NCI-H2227 (cell line): ENCODE measurements at regions not wholly inside any gene's neighbourhood (a gene's known extent, or its start where the extent isn't known, plus 50 kb on each side); places are given as distances from the start of the nearest gene placed in this dataset.
"Not testable (repeated sequence)": the region's sequence is repeated elsewhere in the genome, so short reads cannot be mapped to it uniquely, and the experiment has no call there.

ENCODE experiments used
- DNase-seq: peaks from one replicate; lab custom pipeline; 2025; ENCODE audit not compliant: unreplicated experiment; lab: John Stamatoyannopoulos, UW

DNA sequence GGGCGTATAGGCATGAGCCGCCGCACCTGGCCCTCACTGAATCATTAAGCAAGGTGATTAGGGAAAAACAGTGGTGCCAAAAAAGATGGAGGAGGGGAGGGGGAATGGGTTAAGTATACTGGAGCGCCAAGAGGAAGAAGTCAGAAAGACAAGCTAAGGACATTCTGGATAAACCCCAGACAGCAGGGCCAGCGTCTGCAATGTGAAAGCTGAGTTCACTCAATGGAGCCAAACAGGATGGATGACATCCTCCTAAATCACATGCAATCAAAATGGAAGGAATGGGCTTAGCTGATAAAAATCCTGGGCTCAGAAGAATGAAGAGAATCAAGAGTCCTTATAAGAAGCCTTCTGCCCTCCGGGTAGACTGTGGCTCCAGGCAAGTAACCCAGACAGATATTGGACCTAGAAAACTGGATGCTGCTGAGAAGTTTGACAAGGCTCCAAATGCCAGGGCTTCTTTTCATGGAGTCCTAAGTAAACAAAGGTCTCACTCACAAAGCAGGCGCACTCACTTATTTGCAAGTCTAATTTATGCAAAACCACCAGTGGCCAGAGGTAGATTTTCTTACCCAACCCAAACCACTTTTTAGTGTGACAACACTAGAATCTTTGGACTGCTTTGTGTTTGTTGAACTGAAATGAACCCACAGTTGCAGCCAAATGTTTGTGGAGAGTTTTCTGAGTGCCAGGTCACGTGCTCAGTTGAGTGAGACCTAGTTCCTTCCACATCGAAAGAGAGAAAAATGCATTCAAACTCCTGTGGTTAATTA lies 519.1 kb upstream of the AUTS2 start:
- DNase-seq, result no peak

DNA sequence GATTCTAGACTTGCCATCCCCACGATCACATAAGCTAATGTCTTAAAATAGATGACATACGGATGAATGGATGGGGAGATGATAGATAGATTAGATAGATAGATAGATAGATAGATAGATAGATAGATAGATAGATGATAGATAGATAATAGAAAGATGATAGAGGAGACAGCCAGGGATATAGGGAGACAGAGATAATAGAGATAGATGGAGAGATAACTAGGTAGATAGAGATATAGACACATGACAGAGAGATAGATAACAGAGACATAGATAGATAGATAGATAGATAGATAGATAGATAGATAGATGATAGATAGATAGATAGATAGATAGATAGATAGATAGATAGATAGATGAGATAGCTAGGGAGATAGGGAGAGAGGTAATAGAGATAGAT lies 511.0 kb upstream of the AUTS2 start:
- DNase-seq, result not testable (repeated sequence)

DNA sequence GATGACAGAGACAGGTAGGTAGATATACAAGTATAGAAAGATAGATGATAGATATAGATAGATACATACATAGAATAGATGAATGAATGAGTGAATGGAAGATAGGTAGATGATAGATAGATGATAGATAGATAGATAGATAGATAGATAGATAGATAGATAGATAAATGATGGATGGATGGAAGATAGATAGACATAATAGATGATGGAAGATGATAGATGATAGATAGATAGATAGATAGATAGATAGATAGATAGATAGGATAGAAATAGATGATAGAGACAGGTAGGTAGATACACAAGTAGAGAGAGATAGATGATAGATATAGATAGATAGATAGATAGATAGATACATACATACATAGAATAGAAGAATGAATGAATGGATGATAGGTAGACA lies 510.1 kb upstream of the AUTS2 start:
- DNase-seq, result no peak

DNA sequence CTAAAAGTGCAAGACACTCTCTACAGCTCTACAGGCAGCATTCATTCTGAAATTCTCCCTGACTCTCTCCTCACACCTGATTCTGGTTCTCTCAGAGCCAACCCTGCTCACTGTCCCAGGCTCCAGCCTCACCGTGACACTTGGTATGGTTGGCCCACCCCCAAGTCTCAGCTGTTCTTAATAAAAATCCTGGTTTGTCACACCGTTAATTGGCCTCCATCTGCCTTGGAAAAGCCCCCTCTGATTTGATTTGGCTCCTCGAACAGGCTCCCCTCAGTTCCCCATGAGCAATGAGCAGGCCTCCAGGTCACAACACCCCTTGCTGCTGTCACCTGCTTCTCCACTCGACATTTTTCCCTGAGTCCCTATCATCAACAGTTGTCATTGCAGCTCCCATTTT lies 507.3 kb upstream of the AUTS2 start:
- no peak for DNase-seq

DNA sequence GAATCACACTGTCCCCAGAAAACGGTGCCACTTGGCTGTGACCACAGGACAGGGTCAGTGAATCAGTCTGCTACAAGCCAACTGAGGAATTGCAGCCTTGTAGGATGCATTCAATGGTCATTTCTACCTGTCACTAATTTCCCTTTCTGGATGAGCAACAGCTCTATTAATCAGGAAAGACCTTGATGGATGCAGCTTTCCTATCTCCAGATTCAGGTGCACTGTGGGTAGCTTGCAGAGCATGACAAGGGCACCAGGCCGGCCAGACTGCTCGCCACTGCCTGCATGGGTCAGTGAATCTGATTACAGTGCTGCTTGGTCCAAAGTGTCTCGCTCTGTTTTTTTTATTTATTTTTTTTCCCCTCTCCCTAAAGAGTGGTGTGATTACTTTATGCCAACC lies 506.8 kb upstream of the AUTS2 start:
- DNase-seq, result no peak

DNA sequence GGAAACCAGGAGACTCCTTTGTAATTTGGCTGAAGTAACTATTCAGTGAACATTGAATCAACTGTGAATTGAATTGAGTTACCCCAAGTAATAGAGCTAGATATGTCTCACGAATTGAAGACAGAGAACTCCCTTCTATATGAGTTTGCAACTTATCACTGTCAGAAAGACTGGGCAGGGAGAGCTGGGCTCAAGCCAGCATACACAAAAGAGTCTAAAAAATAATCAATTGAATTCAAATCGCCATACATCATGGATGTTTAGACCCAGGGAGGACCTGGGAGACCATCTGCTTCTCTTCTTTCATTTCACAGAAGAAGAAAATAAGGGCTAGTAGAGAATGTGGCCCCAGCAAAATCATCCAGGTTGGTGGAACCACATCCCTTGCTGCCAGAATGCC lies 503.1 kb upstream of the AUTS2 start:
- DNase-seq, result no peak

DNA sequence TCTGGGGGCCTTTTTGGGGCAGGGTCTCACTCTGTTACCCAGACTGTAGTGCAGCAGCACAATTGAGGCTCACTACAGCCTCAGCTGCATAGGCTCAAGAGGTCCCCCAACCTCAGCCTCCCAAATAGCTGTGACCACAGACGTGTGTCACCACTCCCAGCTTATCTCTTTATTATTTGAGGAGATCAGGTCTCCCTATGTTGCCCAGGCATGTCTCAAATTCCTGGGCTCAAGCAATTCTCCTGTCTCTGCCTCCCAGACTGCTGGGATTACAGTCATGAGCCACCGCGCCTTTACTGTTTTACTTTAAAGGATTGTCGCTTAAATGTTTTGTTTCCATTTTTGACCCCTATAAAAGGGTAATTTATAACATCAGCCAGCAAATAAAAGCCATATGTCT lies 502.6 kb upstream of the AUTS2 start:
- DNase-seq, result no peak

DNA sequence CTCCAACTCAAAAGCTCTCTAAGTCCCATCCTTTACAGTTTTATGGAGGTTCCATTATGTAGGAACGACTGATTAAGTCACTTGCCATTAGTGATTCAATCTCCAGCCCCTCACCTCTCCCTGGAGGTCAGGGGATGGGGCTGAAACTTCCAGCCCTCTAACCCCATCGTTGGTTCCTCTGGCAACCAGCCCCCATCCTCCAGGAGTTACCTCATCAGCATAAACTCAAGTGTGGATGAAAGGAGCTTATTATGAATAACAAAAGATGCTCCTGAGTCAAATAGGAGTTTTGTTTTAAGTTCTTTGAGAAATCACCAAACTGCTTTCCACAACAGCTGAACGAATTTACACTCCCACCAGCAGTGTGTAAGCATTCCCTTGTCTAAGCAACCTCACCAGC lies 494.3 kb upstream of the AUTS2 start:
- no peak for DNase-seq

DNA sequence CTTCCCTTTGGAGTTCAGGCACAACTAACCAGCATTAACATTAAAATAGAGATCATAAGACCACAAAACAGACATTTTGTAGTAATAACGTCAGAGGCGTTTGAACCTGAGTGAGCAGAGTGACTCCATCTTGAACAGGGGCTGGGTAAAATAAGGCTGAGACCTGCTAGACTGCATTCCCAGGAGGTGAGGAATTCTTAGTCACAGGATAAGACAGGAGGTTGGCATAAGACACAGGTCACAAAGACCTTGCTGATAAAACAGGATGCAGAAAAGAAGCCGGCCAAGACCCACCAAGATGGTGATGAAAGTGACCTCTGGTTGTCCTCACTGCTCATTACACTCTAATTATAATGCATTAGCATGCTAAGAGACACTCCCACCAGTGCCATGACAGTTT lies 493.2 kb upstream of the AUTS2 start:
- no peak for DNase-seq

DNA sequence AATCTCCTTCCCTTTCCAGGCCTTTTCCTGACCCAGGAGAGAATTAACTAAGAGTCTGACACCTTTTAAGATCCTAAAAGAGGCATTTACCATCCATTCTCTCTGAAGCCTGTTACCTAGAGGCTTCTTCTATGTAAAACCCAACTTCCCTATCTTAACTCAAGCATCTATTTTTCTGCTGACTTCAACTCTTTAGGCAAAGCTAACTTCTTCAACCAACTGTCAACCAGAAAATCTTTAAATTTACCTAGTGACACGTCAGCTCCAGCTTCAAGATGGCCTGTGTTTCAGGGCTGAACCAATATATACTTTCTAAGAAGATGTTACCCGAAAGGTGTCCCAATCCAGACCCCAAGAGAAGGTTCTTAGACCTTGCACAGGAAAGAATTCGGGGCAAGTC lies 492.3 kb upstream of the AUTS2 start:
- DNase-seq, result no peak

DNA sequence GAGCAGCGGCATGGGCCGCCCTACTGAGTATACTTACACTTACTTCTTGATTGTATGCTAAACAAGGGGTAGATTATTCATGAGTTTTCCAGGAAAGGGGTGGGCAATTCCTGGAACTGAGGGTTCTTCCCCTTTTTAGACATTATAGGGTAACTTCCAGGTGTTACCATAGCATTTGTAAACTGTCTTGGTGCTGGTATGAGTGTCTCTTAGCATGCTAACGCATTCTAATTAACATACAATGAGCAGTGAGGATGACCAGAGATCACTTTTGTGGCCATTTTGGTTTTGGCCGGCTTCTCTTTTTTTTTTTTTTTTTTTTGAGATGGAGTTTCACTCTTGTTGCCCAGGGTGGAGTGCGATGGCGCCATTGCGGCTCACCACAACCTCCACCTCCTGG lies 491.8 kb upstream of the AUTS2 start:
- not testable (repeated sequence) for DNase-seq

DNA sequence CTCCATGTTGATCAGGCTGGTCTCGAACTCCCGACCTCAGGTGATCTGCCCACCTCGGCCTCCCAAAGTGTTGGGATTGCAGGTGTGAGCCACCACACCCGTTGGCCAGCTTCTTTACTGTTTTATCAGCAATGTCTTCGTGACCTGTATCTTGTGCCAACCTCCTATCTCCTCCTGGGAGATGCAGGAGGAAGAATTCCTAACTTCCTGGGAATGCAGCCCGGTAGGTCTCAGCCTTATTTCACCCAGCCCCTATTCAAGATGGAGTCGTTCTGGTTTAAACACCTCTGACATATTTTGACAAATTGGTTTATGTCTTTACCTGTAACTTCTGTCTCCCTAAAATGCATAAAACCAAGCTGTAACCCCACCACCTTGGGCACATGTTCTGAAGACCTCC lies 491.3 kb upstream of the AUTS2 start:
- DNase-seq, result not testable (repeated sequence)

DNA sequence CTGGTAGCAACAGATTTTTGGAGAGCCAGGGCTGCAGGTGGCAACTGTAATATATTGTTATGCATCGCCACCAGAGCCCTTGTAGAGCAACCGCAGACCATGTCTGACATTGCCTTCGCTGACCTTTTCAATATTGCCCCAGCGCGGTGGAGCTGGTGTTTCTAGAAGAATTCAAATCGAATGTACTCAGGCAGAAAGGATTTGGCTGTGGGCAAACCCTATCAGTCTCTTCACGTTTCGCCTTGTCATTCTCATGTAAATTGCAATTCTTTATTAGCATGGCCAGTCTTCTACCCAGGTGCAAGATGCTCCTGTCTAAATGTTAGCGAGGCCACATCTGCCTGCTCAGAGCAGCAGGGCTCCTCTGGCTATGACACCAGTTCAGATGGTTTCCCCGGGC lies 490.2 kb upstream of the AUTS2 start:
- no peak for DNase-seq

DNA sequence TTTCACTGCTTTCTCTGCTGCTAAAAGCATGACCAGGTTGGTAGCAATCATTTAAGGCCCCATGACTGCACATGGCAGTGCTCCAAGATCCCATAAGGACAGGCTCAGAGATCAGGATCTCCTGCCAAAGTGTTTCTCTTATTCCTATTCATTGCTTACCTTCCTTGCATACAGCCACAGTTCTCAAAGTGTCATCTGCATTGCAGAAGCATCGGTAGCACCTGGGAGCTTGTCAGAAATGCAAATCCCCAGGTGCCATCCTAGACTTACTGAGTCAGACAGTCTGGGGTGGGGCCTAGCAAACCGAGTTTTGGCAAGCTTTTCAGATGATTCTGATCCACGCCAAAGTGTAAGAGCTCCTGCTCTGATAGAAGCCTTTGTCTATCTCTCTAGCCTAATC lies 489.0 kb upstream of the AUTS2 start:
- no peak for DNase-seq

DNA sequence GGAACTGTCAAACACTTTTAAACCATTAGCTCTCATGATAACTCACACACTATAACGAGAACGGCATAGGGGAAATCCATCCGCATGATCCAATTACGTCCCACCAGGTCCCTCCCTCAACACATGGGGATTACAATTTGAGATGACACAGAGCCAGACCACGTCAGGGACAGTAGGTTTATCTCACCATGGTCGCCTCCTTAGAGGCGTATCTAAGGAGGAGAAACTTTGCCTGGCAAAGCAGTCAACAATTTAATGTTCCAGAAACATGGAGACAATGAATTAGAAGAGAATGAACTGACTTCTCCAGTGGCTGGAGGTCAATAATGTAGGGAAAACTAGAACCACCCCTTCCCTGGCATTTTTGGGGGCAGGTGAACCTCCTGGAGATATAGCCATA lies 488.4 kb upstream of the AUTS2 start:
- DNase-seq, result no peak

DNA sequence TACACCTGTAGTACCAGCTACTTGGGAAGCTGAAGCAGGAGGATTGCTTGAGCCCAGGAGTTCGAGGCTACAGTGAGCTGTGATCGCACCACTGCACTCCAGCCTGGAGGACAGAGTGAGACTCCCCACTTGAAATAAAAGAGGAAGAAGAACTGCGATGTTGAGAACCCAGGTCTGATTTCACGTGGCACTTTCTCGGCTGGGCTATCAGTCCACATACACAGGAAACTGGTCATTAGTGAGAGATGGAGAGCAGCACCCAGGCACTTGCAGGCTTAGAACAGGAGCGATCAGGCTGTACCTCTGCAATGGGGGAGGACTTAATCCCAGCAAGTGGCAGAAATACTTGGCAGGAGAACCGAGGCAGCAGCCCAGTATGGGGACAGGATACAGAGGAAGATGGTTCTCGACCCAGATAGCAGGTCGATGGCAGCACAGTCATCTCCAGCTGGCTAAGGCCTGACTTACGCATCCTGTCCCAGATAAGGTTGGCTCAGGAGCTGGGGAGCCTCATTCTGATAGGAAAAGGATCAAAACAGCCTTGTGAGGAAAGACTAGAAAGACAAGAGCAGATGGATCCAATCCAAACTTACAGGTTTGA lies 487.7 kb upstream of the AUTS2 start:
- DNase-seq, result no peak

DNA sequence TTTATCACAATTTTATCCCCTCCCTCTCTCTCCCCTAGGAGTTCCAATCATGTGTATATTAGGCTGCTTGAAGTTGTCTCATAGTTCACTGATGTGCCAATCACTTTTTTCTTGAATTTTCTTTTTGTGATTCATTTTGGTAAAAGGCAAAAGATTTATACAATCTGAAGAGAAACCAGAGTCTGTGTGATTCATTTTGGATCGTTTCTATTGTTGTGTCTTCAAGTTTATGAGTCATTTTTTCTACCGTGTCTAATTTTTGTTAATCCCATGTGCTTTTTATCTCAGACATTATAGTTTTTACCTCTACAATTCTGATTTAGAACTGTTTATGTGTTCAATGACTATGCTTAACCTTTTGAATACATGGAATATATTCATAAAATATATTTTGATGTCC lies 483.9 kb upstream of the AUTS2 start:
- DNase-seq, result no peak

DNA sequence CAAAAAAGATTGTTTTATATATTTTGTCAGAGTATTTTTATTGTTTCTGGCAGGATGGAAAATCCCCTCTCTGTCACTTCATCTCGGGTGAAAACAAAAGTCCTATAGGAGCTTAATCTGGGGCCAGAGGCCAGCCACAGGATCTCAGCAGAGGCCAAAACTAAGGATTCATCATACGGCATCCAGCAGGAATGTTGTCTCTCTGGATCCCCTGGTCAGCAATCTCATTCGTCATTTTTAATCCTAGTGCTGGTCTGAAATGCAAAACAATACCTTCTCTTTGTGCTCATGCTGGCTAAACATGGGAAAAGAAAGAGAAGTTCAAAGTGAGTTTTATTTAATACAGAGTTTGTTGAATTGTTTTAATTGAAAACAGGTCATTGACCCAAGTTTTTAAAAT lies 482.5 kb upstream of the AUTS2 start:
- no peak for DNase-seq

DNA sequence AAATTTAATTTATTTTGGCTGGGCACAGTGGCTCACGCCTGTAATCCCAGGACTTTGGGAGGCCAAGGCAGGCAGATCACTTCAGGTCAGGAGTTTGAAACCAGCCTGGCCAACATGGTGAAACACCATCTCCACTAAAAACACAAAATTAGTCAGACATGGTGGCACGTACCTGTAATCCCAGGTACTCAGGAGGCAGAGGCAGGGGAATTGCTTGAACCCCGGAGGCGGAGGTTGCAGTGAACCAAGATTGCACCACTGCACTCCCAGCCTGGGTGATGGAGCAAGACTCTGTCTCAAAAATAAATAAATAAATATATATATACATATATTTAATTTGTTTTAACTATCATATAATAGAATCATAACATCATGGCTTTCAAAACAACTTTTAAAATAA lies 482.1 kb upstream of the AUTS2 start:
- DNase-seq, result not testable (repeated sequence)

DNA sequence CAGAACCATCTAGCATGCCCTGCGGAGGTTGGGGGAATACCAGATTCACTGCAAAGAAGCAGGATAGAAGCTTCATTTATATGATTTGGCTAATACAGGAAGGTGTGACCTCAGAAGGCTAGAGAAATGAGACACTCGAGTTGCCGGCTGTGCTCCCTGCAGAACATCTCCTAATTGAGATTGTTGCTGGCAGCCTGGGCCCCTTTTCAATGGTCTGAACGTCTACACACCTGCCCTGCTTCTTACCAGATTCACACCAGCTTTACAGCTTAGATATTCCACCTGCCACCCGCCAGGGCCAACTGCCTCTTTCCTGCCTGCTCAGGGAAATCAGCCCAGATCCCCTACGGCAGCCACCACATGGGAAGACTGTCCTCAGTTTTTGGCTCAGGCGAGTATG lies 475.3 kb upstream of the AUTS2 start:
- no peak for DNase-seq

DNA sequence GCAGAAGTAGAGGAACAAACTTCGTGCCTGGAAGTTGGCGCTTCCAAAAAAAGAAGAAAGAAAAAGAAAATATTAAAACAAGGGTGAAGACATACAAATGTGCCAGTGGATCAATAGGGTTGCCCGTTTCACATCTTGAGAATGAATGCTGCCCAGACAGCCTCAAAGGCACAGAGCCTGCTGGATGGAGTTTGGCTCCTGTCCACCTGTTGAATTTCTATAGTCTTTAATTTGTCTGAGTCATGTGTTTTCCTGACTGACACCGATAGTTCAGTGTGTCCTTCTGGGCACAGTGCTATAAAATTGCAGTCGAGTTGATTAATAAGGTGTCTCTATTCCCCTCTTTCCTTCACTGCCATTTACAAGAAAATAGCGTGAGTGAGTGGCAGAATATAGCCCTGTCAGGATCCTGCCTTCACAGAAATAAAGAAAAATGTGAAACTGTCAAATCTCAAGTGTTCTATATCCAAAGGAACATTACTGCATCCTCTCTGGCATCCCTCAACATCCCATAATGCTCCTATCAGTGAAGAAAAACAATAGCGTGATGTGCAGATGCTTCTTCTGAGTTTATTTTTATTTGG lies 471.3 kb upstream of the AUTS2 start:
- DNase-seq, result no peak

DNA sequence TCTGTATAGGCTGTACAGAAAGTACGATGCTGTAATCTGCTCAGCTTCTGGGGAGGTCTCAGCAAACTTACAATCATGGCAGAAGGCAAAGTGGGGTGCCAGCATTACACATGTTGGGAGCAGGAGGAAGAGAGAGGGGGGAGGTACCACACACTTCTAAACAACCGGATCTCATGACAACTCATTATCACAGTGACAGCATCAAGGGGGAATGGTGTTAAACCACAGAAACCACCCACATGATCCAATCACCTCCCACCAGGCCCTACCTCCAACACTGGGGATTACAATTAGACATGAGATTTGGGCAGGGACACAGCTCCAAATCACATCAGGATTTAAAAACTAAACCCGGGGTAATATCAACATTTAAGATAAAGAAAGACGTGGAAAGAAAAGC lies 468.8 kb upstream of the AUTS2 start:
- no peak for DNase-seq

DNA sequence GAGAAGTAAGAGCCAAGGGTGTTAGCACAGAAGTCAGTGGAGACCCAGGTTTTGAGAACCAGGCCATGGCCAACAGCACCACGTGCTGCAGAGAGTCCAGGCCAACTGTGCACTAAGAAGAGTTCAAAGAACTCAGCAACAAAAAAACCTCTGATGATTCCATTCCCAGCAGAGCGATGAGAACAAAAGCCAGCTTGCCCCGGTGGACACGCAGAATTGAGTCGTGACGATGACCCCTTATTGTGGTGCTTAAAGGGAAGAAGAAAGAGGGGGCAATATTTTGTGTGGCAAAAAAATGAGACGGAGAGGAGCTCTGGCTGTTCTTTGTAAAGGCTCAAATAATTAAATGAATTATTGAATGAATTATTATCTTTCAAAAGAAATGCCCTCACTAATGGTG lies 468.3 kb upstream of the AUTS2 start:
- DNase-seq, result no peak
